ENCODE measurements at regions not wholly inside any gene's neighbourhood (a gene's known extent, or its start where the extent isn't known, plus 50 kb on each side); places are given as distances from the start of the nearest gene placed in this dataset.

- TF ChIP-seq POLR2A (IDR thresholded peaks at IDR 0.05) (no peak), CTCF (IDR thresholded peaks at IDR 0.05) (no peak)
These were observed 197.5 kb upstream of the FLRT2 start for GRCh38 chr14:85332401-85332800.
